ENCODE measurements at regions not wholly inside any gene's neighbourhood (a gene's known extent, or its start where the extent isn't known, plus 50 kb on each side); places are given as distances from the start of the nearest gene placed in this dataset.

- TF ChIP-seq CTCF (IDR thresholded peaks at IDR 0.05; ENCODE audit: low read length) (no peak), EZH2 (optimal IDR thresholded peaks at IDR 0.05; ENCODE audit: low read depth, low read length) (no peak), EZH2phosphoT487 (IDR thresholded peaks at IDR 0.05; ENCODE audit: low read length) (no peak)
These were observed 59.3 kb upstream of the IL6 start for GRCh38 chr7:22667562-22668239.

All from MM.1S (cell line).